H1 (cell line): ENCODE measurements at regions not wholly inside any gene's neighbourhood (a gene's known extent, or its start where the extent isn't known, plus 50 kb on each side); places are given as distances from the start of the nearest gene placed in this dataset.

Source experiments
- BACH1 ChIP-seq: IDR thresholded peaks from 2 replicates; pipeline ENCODE4 v1.6.1; 2012; ENCODE audit warnings: low read length, improper control_type of control experiment
- GTF2F1 ChIP-seq: IDR thresholded peaks from 2 replicates; pipeline ENCODE4 v1.6.1; 2012; ENCODE audit warnings: low read depth, low read length, improper control_type of control experiment, borderline replicate concordance
- JUN ChIP-seq: IDR thresholded peaks from 2 replicates; pipeline ENCODE4 v1.6.1; 2011; ENCODE audit warnings: low read depth, mild to moderate bottlenecking, improper control_type of control experiment, low read length
- POLR2A ChIP-seq, 2 experiments: IDR thresholded peaks; 1 replicate in 1 of 2; 2 replicates in 1 of 2; pipeline ENCODE4 v1.6.1; 2011; ENCODE audit warnings: low read depth in 2 of 2, low read length in 2 of 2, mild to moderate bottlenecking in 2 of 2; ENCODE audit errors: control extremely low read depth in 1 of 2
- SUZ12 ChIP-seq: fragments of 200-600 bp; sonication (generic); IDR thresholded peaks from 2 replicates; pipeline ENCODE4 v1.6.1; 2012; ENCODE audit warnings: mild to moderate bottlenecking, inconsistent platforms, low read length, moderate library complexity, mixed read lengths

DNA sequence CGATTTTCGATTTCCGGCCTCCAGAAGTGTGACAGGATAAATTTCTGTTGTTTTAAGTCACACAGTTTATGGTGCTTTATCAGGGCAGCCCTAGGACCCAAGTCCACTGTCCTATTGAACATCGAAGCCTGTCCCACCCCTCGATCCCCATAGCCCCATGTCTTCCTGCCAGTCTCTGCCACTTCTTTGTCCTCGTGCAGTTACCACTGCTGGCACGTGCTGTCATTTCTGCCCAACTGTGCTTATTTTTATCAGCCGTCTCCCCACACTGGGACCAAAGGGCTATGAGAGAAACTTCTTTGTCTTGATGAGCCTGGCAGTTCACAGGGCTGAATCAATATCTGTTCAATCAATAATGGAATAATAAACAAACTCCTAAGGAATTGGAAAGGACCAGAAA lies 146.7 kb downstream of the PSMG1 start:
- TF ChIP-seq GTF2F1 (no peak), JUN (no peak), SUZ12 (no peak), POLR2A (IDR thresholded peaks at IDR 0.05; ENCODE audit: control extremely low read depth in 1 of 2, low read depth in 2 of 2, low read length in 2 of 2) (no peak), BACH1 (no peak)
